ENCODE measurements at regions not wholly inside any gene's neighbourhood (a gene's known extent, or its start where the extent isn't known, plus 50 kb on each side); places are given as distances from the start of the nearest gene placed in this dataset.
"Not testable (repeated sequence)": the region's sequence is repeated elsewhere in the genome, so short reads cannot be mapped to it uniquely, and the experiment has no call there.

GRCh38 chr7:51639661-51640334 is 323.2 kb upstream of the COBL start:
- DNase-seq (ENCODE audit: low read depth in 1 of 2, low spot score in 1 of 2): no peak

- no peak for DNase-seq (ENCODE audit: low read depth in 1 of 2, low spot score in 1 of 2)
These were observed 319.9 kb upstream of the COBL start for GRCh38 chr7:51636503-51636902.

- DNase-seq (ENCODE audit: low read depth in 1 of 2, low spot score in 1 of 2): no peak
These were observed 319.2 kb upstream of the COBL start for GRCh38 chr7:51635775-51636174.

GRCh38 chr7:51634538-51634937 is 317.9 kb upstream of the COBL start:
- DNase-seq (ENCODE audit: low read depth in 1 of 2, low spot score in 1 of 2): no peak

- no peak for DNase-seq (ENCODE audit: low read depth in 1 of 2, low spot score in 1 of 2)
These were observed 317.4 kb upstream of the COBL start for GRCh38 chr7:51634025-51634424.

- DNase-seq (ENCODE audit: low read depth in 1 of 2, low spot score in 1 of 2): no peak
These were observed 317.0 kb upstream of the COBL start for GRCh38 chr7:51633596-51633995.

GRCh38 chr7:51633006-51633405 is 316.4 kb upstream of the COBL start:
- DNase-seq (ENCODE audit: low read depth in 1 of 2, low spot score in 1 of 2): no peak

- DNase-seq (ENCODE audit: low read depth in 1 of 2, low spot score in 1 of 2): no peak
These were observed 314.3 kb upstream of the COBL start for GRCh38 chr7:51630933-51631332.

GRCh38 chr7:51629206-51629605 is 312.6 kb upstream of the COBL start:
- DNase-seq (ENCODE audit: low read depth in 1 of 2, low spot score in 1 of 2): no peak

GRCh38 chr7:51621956-51622355 is 305.3 kb upstream of the COBL start:
- DNase-seq (ENCODE audit: low read depth in 1 of 2, low spot score in 1 of 2): no peak

- no peak for DNase-seq (ENCODE audit: low read depth in 1 of 2, low spot score in 1 of 2)
These were observed 304.1 kb upstream of the COBL start for GRCh38 chr7:51620706-51621105.

GRCh38 chr7:51619880-51620279 is 303.3 kb upstream of the COBL start:
- no peak for DNase-seq (ENCODE audit: low read depth in 1 of 2, low spot score in 1 of 2)

- no peak for DNase-seq (ENCODE audit: low read depth in 1 of 2, low spot score in 1 of 2)
These were observed 301.1 kb upstream of the COBL start for GRCh38 chr7:51617686-51618085.

GRCh38 chr7:51613911-51614357 is 297.3 kb upstream of the COBL start:
- DNase-seq (ENCODE audit: low read depth in 1 of 2, low spot score in 1 of 2): no peak

GRCh38 chr7:51611937-51612336 is 295.3 kb upstream of the COBL start:
- DNase-seq (ENCODE audit: low read depth in 1 of 2, low spot score in 1 of 2): no peak

GRCh38 chr7:51607447-51607846 is 290.8 kb upstream of the COBL start:
- DNase-seq (ENCODE audit: low read depth in 1 of 2, low spot score in 1 of 2): no peak

- DNase-seq (ENCODE audit: low read depth in 1 of 2, low spot score in 1 of 2): no peak
These were observed 290.1 kb upstream of the COBL start for GRCh38 chr7:51606601-51607154.

GRCh38 chr7:51602376-51602775 is 285.8 kb upstream of the COBL start:
- no peak for DNase-seq (ENCODE audit: low read depth in 1 of 2, low spot score in 1 of 2)

GRCh38 chr7:51601461-51601860 is 284.9 kb upstream of the COBL start:
- no peak for DNase-seq (ENCODE audit: low read depth in 1 of 2, low spot score in 1 of 2)

- not testable (repeated sequence) for DNase-seq (ENCODE audit: low read depth in 1 of 2, low spot score in 1 of 2)
These were observed 283.3 kb upstream of the COBL start for GRCh38 chr7:51599935-51600334.

GRCh38 chr7:51593628-51594027 is 277.0 kb upstream of the COBL start:
- no peak for DNase-seq (ENCODE audit: low read depth in 1 of 2, low spot score in 1 of 2)

GRCh38 chr7:51592842-51593599 is 276.4 kb upstream of the COBL start:
- no peak for DNase-seq (ENCODE audit: low read depth in 1 of 2, low spot score in 1 of 2)
